ENCODE measurements at regions not wholly inside any gene's neighbourhood (a gene's known extent, or its start where the extent isn't known, plus 50 kb on each side); places are given as distances from the start of the nearest gene placed in this dataset.
"Not testable (repeated sequence)": the region's sequence is repeated elsewhere in the genome, so short reads cannot be mapped to it uniquely, and the experiment has no call there.

DNA sequence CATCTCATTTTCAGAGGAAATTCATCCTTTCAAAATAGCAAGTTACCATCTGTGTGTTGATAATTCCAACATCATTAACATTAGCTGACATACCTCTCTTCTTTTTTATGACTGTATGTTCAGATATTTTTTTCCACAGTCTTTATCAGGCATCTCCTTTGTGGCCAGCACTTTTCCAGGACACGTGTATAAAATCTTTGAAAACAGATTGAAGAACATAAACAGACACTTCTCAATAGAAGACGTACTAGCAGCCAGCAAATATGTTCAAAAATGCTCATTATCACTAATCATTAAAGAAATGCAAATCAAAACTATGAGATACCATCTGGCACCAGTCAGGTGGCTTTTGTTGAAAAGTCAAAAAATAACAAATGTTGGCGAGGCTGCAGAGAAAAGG lies 734.3 kb downstream of the SEMA5A start:
- DNase-seq (ENCODE audit: low spot score): no peak

- DNase-seq (ENCODE audit: low spot score): no peak
Measured at GRCh38 chr5:8813180-8813579, 732.7 kb downstream of the SEMA5A start.

DNA sequence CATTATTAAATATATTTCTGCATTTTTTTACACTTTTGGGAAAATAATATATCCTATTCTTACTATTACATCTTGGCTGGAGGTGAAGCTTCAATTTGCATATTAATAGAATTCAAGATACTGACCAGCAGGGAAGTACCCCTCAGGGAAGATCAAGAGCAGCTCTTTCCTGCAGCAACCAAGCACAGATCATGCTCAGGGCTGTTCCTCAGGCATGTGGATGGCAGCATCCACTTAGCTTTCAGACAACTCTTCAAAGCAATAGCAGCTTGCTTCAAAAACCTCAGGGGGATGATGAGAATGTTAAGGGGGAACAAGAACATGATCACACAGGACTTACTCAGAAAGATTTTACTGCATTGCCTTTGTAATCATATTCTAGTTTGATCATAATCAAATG lies 731.8 kb downstream of the SEMA5A start:
- no peak for DNase-seq (ENCODE audit: low spot score)

GRCh38 chr5:8824371-8824770 lies 721.5 kb downstream of the SEMA5A start:
- no peak for DNase-seq (ENCODE audit: low spot score)

- no peak for DNase-seq (ENCODE audit: low spot score)
Measured at GRCh38 chr5:8825139-8825757, 720.6 kb downstream of the SEMA5A start.

DNA sequence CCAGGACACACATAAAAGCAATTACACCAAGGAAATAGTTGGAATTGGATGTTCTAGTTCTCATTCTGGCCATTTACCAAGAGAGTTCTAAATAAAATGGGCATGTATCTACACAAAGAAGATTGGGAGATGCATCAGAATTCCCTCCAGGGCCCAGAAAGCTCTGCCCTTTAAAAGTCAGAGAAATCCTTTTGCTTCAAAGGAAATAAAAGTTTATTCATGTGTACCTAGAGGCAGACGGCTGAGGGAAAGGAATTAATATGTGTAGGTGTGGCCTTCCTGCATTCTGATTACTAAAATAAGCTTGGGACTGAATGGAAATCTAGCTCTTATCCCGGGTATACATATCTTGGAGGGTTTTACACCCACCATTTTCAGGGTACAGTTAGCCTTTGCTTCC lies 719.4 kb downstream of the SEMA5A start:
- no peak for DNase-seq (ENCODE audit: low spot score)

DNA sequence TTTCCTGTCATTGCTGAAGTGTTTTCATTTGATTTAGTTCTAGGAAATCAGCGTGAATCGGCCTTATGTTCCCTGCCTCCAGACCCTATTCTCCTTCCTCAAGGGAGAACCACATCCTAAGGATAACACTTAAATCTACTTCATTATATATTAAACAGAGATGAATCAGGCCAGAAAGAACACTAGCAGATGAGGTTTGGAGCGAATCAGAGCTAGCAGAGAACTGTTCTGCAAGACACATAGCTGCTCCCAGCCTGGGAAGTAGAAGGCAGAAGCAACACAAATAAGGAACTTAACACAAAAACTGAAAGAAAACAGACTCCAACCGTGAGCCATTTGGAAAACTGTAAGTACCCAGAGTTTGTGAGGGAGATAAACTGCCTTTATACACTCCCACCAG lies 718.2 kb downstream of the SEMA5A start:
- DNase-seq (ENCODE audit: low spot score): no peak

GRCh38 chr5:8828596-8829322 lies 717.1 kb downstream of the SEMA5A start:
- DNase-seq (ENCODE audit: low spot score): no peak

DNA sequence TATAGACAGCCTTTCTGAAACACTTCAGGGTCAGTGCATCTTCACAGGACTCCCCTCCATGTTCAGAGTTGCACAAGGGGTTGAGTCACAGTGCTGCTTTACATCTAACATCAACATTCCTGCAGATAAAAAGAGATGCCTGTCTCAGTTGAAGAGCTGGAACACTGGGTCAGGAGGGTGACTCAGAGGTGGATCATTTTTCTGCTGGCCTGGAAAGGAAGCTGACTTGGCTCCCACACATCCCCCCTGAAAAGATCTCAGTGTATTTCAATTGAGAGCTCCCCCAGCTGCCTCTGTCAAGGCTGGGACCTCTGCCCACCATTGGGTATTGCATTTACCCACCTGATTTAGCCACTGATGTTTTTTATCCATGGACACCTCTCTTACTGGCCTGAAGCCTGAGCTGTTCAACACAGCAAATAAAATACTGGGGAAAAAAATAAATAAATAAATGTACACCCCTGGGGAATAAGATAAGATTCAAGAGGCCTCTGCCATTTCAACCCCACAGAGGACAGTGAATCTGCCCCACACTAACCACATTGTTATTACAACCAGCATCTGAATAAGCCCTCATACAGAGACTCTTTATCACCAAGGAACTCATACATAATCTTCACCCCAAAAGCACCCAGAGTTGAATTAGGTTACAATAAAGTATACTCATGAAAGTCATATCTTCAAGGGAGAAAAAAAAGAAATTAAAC lies 716.4 kb downstream of the SEMA5A start:
- no peak for DNase-seq (ENCODE audit: low spot score)

DNA sequence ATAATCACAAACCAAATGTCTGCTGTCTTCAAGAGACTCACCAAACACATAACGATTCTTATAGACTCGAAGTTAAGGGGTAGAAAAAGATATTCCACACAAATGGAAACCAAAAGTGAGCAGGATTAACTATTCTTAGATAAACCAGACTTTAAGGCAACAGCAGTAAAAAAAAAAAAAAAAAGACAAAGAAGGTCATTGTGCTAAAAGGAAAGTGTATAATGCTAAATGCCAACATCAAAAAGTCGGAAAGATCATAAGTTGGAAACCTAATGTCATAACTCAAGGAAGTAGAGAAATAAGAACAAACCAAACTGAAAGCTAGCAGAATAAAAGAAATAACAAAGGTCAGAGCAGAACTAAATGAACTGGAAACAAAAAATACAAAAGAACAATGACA lies 714.6 kb downstream of the SEMA5A start:
- DNase-seq (ENCODE audit: low spot score): no peak

DNA sequence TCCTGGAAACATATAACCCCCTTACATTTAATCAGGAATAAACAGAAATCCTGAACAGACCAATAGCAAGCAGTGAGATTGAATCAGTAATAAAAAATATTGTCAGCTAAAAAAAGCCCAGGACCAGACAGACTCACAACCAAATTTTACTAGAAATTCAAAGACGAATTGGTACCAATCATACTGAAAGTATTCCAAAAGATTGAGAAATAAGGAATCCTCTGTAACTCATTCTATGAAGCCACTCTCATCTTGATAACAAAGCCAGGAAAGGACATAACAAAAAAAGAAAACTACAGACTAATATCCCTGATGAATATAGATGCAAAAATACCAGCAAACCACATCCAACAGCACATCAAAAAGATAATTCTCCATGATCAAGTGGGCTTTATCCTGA lies 714.0 kb downstream of the SEMA5A start:
- DNase-seq (ENCODE audit: low spot score): no peak

DNA sequence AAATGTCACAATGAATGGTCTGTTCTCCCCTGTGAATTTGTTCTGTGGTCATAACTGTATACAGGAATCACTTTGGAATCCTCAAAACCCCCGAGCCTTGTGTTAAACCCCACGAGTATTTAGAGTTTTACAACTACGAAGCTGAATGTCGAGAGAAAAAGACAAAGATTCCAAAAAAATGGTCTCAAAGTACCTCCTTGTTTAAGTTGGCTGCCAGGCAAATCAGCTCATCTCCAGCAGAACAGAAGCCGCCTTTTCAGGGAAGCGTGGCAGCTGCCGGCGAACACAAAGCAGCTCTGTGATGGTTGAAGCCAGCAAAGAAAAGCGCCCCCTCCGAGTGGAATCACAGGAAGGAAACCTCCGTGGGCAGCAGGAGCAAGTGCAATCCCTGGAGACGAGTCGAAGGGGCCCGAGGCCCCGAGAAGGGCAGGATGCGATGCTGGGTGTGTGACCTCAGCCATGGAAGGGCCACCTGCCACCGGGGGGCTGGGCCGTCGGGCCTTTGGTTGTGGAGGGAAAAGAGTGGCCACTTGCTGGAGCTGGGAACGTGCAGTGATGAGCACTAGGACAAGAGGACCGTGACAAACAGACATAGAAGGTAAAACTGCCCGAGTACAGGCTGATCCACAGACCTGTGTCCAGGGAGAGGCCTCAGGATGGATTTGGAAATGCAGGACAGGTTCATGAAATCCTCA lies 706.4 kb downstream of the SEMA5A start:
- DNase-seq (ENCODE audit: low spot score): no peak

DNA sequence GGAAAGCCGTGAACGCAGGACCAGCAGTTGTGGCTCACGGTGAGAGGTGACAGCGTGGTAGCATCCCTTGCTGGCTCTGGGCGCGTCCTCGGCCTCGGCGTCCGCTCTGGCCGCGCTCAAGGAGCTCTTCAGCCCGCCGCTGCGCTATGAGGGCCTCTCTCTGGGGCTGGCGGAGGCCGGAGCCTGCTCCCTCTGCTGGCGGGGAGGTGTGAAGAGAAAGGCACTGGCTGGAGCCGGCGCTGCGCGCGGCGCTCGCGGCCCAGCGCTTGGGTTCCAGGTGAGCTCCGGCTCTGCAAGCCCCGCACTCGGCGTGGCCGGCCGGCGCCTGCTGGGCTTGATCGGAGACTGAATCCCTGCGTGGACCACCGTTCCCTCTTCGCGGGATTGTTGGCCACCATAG lies 705.6 kb downstream of the SEMA5A start:
- no peak for DNase-seq (ENCODE audit: low spot score)

DNA sequence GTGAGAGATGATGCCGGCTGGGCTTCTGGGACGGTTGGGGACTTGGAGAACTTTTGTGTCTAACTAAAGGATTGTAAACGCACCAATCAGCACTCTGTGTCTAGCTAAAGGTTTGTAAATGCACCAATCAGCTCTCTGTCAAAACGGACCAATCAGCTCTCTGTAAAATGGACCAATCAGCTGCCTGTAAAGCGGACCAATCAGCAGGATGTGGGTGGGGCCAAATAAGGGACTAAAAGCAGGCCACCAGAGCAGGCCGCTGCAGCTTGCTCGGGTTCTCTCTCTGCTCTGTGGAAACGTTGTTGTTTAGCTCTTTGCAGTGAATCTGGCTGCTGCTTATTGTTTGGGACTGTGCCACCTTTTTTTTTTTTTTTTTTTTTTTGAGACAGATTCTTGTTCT lies 705.1 kb downstream of the SEMA5A start:
- not testable (repeated sequence) for DNase-seq (ENCODE audit: low spot score)

DNA sequence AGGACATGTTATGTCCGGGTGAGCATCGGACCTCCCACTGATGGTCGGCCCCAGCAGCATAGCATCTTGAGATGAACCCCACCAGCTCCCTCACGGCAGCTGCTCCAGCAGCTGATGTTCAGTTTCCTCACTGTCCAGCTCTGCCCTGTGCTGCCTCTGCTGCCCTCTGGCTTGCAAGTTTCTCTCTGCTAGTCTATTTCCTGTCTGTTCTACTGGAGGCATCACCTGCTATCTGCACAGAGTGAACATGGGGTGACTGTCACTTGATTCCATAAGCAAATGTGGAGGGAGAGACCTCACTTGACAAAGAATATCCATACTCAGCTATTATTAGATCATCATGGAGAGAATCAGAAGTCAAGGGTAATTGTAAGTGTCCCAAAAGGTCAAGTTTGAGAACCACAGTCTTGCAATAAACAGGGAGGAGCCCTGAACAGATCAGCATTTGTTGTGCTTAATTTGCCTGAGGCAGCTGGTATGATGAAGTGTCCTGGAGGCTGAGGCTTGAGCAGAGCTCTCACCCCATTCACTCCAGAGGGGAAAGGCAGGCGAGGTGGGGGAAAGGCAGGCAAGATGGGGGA lies 702.8 kb downstream of the SEMA5A start:
- no peak for DNase-seq (ENCODE audit: low spot score)

DNA sequence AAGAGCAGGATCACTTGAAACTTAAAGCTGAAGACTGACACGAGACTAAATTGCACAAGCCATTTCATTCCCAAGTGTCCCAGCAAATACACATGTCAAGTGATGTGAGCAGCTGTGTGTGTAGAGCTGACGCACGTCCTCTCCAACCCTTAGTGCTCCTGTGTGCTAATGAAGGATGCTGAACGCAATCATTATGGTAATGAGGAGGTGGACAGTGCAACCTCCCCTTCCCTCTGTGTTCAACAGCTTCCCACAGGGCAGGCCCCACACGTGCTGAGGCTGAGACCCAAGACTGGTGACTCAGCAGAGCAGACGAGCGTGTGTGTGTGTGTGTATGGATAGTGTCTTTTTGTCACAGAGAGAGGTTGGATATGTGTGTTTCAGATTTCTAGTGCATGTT lies 702.1 kb downstream of the SEMA5A start:
- DNase-seq (ENCODE audit: low spot score): no peak

- DNase-seq (ENCODE audit: low spot score): no peak
Measured at GRCh38 chr5:8844206-8844605, 701.7 kb downstream of the SEMA5A start.

DNA sequence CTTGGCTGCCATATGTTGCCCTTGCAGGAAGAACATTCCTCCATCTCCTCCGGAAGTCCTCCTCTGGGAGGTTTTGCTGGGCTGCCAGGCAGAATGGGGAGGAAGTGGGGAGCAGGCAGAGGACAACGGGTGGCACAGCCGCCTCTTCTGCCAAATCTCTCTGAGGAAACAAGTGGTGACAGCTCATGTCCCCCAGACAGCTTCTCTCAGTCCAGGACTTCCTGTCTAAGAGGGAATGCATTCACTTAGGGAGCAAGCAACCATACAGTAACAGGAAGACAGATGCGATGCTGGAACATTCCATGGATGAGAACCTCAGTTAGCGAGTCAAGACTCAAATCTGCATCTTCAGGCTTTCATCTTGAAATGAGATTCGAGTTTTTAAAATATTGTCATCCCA lies 701.0 kb downstream of the SEMA5A start:
- DNase-seq (ENCODE audit: low spot score): no peak

DNA sequence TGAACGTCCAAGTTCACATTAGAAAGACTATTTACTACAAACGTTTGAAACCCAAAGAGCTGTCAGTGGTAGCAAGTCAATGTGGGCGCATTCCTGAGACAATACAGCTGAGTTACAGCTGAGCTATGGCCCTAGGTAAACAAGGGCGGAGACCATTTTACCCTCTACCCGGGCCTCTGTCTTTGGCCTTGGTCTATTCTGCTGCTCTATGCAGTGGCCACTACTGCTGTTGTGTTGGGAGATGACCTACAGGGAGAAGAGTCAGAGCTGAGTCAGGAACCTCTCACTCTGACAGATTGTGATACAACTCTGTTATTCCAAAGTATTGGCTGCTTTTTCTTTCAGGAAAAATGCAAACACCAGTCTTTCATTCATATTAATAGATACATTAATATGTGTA lies 700.6 kb downstream of the SEMA5A start:
- no peak for DNase-seq (ENCODE audit: low spot score)

GRCh38 chr5:8848366-8848765 lies 697.5 kb downstream of the SEMA5A start:
- DNase-seq (ENCODE audit: low spot score): no peak

DNA sequence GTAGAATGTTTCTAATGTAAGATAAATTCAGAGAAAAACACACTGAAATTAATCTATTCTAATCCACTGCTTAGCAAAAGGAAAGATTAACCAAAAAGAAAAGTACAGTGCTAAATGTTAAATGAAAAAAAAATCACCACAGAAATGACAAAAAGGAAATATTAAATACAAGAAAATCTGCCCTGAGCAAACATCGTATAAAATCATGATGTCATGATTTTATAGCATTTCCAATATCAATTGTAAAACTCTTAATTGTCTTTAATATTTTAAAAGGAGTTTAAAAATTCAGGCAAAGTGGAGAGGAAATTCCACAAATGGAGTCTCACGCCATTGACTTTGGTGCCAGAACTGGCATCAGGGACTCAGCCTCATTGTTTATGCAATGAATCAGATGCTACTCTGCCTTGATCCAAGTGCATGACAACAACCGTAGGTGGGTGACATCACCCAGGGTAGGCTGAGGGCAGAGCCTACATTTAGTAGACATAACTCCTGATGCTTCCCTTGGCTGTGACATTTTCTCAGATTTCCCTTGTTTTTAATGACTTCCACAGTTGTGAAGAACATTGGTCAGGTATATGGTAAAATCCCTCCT lies 696.8 kb downstream of the SEMA5A start:
- DNase-seq (ENCODE audit: low spot score): no peak

GRCh38 chr5:8851101-8851500 lies 694.8 kb downstream of the SEMA5A start:
- DNase-seq (ENCODE audit: low spot score): no peak
